Fibroblast of villous mesenchyme (primary cell): ENCODE measurements at regions not wholly inside any gene's neighbourhood (a gene's known extent, or its start where the extent isn't known, plus 50 kb on each side); places are given as distances from the start of the nearest gene placed in this dataset.
A peak's percentile ranks its signal among the peaks of the same experiment; 100 is the strongest.

Experiments
- DNase-seq: peaks from one replicate; pipeline ENCODE4 v3.0.0-alpha.2; 2010; ENCODE audit warnings: low read depth
- H3K4me3 ChIP-seq: 2 replicates; pipeline ENCODE4 v1.5.1; 2011; ENCODE audit warnings: low read depth, mild to moderate bottlenecking, low read length
- CTCF ChIP-seq: IDR thresholded peaks from 2 replicates; pipeline ENCODE4 v1.5.1; 2012; ENCODE audit warnings: low read depth, mild to moderate bottlenecking, low read length; ENCODE audit not compliant: insufficient read depth

DNA sequence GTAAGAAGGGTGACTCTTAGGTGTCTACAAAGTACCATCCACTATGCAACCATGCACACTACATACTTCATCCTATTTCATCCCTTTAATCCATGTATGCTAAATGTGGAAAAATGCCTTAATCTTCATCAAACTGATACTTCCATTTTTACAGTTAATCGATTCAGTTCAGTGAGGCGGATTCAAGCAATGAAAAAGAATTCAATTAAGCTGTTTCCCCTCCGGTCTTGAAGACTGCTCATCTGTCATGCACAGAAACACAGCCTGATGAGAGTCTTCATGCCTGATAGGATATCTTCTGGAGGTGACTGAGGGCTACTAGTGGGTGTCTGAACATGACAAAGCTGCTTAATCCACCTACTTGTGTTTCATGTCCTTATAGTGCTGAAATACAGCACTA is 270.6 kb upstream of the ALCAM start:
- no peak for DNase-seq
- TF ChIP-seq CTCF, result no peak
- H3K4me3 ChIP-seq, result no peak overlapping the region

DNA sequence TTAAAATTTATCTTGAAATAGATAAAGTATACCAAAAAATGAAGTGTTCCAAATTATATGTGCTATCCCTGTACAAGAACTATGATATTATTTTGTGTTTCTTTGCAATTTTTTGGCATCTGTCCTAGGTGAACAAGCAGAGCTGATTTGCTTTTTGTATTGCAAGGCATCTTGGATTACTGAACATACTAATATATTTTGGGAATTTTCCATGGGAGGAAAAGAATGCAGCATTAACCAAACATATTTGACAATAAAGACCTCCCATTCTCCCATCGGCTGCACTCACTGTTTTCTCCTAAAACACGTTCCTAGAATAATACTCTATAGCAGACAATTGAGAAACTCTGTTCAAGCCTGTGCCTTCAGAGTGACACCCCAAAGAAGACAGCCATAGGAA is 265.1 kb upstream of the ALCAM start:
- TF ChIP-seq CTCF, result no peak
- DNase-seq, result no peak
- H3K4me3 ChIP-seq, result no peak overlapping the region

GRCh38 chr3:105103139-105103538 is 263.6 kb upstream of the ALCAM start:
- no peak overlapping the region for H3K4me3 ChIP-seq
- DNase-seq, result no peak
- TF ChIP-seq CTCF, result no peak

- TF ChIP-seq CTCF, result no peak
- H3K4me3 ChIP-seq, result no peak overlapping the region
- no peak for DNase-seq
Observed at GRCh38 chr3:105108823-105109222, 257.9 kb upstream of the ALCAM start.

DNA sequence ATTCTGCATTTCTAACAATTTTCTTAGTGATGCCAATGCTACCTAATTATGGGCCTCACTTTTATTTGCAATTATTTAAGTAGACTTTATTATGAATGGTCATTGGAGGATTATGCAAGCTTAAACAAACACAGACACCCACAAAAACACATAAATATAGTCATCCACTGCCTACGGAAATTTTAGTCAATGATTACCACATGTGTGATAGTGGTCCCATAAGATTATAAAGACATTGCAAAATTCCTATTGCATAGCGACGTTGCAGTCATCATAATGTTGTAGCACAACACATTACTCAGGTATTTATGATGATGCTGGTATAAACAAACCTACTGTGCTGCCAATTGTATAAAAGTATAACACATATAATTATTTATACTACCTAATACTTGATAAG is 247.8 kb upstream of the ALCAM start:
- no peak for TF ChIP-seq CTCF

GRCh38 chr3:105119801-105120340 is 246.8 kb upstream of the ALCAM start:
- no peak overlapping the region for H3K4me3 ChIP-seq
- no peak for DNase-seq
- no peak for TF ChIP-seq CTCF

More for the DNA sequence above, 247.8 kb upstream of the ALCAM start:
- no peak overlapping the region for H3K4me3 ChIP-seq
- peak; percentile 42 for DNase-seq

- no peak overlapping the region for H3K4me3 ChIP-seq
- TF ChIP-seq CTCF, result no peak
Observed at GRCh38 chr3:105130911-105131310, 235.8 kb upstream of the ALCAM start.

More at GRCh38 chr3:105130911-105131310, 235.8 kb upstream of the ALCAM start:
- no peak for DNase-seq
